ENCODE measurements at regions not wholly inside any gene's neighbourhood (a gene's known extent, or its start where the extent isn't known, plus 50 kb on each side); places are given as distances from the start of the nearest gene placed in this dataset.

- DNase-seq (ENCODE audit: low spot score): no peak
These were observed 107.9 kb upstream of the TEX13D start for GRCh38 chrX:124224528-124224927.

GRCh38 chrX:124226129-124226528 is 106.3 kb upstream of the TEX13D start:
- DNase-seq (ENCODE audit: low spot score): no peak
- TF ChIP-seq CTCF (IDR thresholded peaks at IDR 0.05; ENCODE audit: extremely low read depth, insufficient read depth, missing control alignments): no peak
- in situ Hi-C loops (cut with MboI; ENCODE audit: low pct_unique_long_range_greater_than_20kb, low sequenced_read_pairs, unreplicated experiment): no loop called here

More at GRCh38 chrX:124224528-124224927, 107.9 kb upstream of the TEX13D start:
- in situ Hi-C loops (cut with MboI; ENCODE audit: low pct_unique_long_range_greater_than_20kb, low sequenced_read_pairs, unreplicated experiment): no loop called here
- TF ChIP-seq CTCF (IDR thresholded peaks at IDR 0.05; ENCODE audit: extremely low read depth, insufficient read depth, missing control alignments): no peak

GRCh38 chrX:124228849-124229248 is 103.6 kb upstream of the TEX13D start:
- TF ChIP-seq CTCF (IDR thresholded peaks at IDR 0.05; ENCODE audit: extremely low read depth, insufficient read depth, missing control alignments): no peak
- DNase-seq (ENCODE audit: low spot score): no peak
- in situ Hi-C loops (cut with MboI; ENCODE audit: low pct_unique_long_range_greater_than_20kb, low sequenced_read_pairs, unreplicated experiment): no loop called here

- DNase-seq (ENCODE audit: low spot score): no peak
- no peak for TF ChIP-seq CTCF (IDR thresholded peaks at IDR 0.05; ENCODE audit: extremely low read depth, insufficient read depth, missing control alignments)
- in situ Hi-C loops (cut with MboI; ENCODE audit: low pct_unique_long_range_greater_than_20kb, low sequenced_read_pairs, unreplicated experiment): no loop called here
These were observed 103.1 kb upstream of the TEX13D start for GRCh38 chrX:124229374-124229773.

GRCh38 chrX:124230655-124231450 is 101.6 kb upstream of the TEX13D start:
- TF ChIP-seq CTCF (IDR thresholded peaks at IDR 0.05; ENCODE audit: extremely low read depth, insufficient read depth, missing control alignments): no peak
- DNase-seq (ENCODE audit: low spot score): no peak
- in situ Hi-C loops (cut with MboI; ENCODE audit: low pct_unique_long_range_greater_than_20kb, low sequenced_read_pairs, unreplicated experiment): no loop called here

GRCh38 chrX:124231451-124231759 is 101.1 kb upstream of the TEX13D start:
- in situ Hi-C loops (cut with MboI; ENCODE audit: low pct_unique_long_range_greater_than_20kb, low sequenced_read_pairs, unreplicated experiment): no loop called here
- no peak for DNase-seq (ENCODE audit: low spot score)
- no peak for TF ChIP-seq CTCF (IDR thresholded peaks at IDR 0.05; ENCODE audit: extremely low read depth, insufficient read depth, missing control alignments)

All from GM13977 (cell line).